Esophagus squamous epithelium (tissue), 5 donors: ENCODE measurements at regions not wholly inside any gene's neighbourhood (a gene's known extent, or its start where the extent isn't known, plus 50 kb on each side); places are given as distances from the start of the nearest gene placed in this dataset.

Experiments
- DNase-seq: peaks from one replicate; lab custom pipeline; 2025; lab: John Stamatoyannopoulos, UW
- H3K27ac ChIP-seq, 4 donors: fragments of 200-600 bp; sonication (generic); one replicate each; pipeline ENCODE4 v1.5.1; 2016 to 2019; ENCODE audit warnings: mild to moderate bottlenecking in 1 of 4
- H3K27me3 ChIP-seq, 4 donors: fragments of 200-600 bp; sonication (generic); 1 replicate in 3 of 4; 2 replicates in 1 of 4; pipeline versions ENCODE4 v1.5.1 to v1.6.0; 2017 to 2021; ENCODE audit warnings: antibody characterized with exemption in 1 of 4
- H3K36me3 ChIP-seq, 3 donors: fragments of 200-600 bp; sonication (generic); one replicate each; pipeline ENCODE4 v1.5.1; 2016 to 2019
- H3K4me1 ChIP-seq, 3 donors: fragments of 200-600 bp; sonication (generic); one replicate each; pipeline ENCODE4 v1.5.1; 2017 to 2019
- H3K4me3 ChIP-seq, 4 donors: fragments of 200-600 bp; sonication (generic); 1 replicate in 3 of 4; 2 replicates in 1 of 4; pipeline ENCODE4 v1.5.1; 2016 to 2019; ENCODE audit warnings: mild to moderate bottlenecking in 2 of 4, moderate library complexity in 1 of 4
- H3K9me3 ChIP-seq, 3 donors: fragments of 200-600 bp; sonication (generic); one replicate each; pipeline ENCODE4 v1.5.1; 2016 to 2019
- CTCF ChIP-seq, 6 experiments: fragments of 450-650 bp in 4 of 6; fragments of 200-600 bp in 2 of 6; sonication (generic) in 2 of 6; IDR thresholded peaks; one replicate each; pipeline ENCODE4 v1.5.1; 2016 to 2019; ENCODE audit warnings: antibody characterized with exemption in 6 of 6, mild to moderate bottlenecking in 4 of 6, moderate library complexity in 4 of 6
- POLR2A ChIP-seq, 4 donors: fragments of 450-650 bp; IDR thresholded peaks; one replicate each; pipeline ENCODE4 v1.6.1; 2017; ENCODE audit warnings: antibody characterized with exemption in 4 of 4, mild to moderate bottlenecking in 4 of 4, moderate library complexity in 3 of 4
- WGBS, 2 donors: methylation state at CpG; one replicate each; pipeline ENCODE4 v1.1.5; 2018; 5-methylcytosine and 5-hydroxymethylcytosine counted together
- intact Hi-C: fragments of 100-400 bp; cut with DNase I; formaldehyde crosslinking; loops from one replicate; pipeline ENCODE4 v1.15.0; 2022
- donor health status: DM: yes; HTN: yes; CAD: no.

DNA sequence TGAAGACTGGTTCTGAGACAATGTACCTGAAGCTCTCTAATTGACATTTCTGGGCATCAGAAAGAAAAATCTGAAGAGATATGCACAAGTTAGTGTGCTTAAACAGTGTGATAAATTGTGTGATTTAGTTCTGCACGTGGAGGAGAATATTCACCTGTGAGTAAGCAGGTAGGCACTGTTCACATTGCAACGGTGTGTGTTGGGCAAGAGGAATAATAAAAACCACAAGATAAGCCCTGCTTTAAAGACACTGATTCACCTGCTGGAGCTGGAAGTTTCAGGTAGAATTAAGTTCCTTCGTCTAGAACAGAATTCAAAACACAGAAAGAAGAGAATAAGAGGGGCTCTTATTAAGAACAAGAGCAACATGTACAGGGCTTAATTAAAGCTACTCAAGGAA is 864.3 kb upstream of the SOX11 start:
- WGBS, 2 donors, result 51 to 58% methylated on average over 3 of the region's 3 CpGs
- H3K9me3 ChIP-seq, result no peaks in the 10 kb centered on the region
- no peak overlapping the region for H3K4me3 ChIP-seq
- no peak overlapping the region for H3K27ac ChIP-seq
- no peak for DNase-seq
- no peaks in the 10 kb centered on the region for H3K4me1 ChIP-seq
- no peaks in the 10 kb centered on the region for H3K27me3 ChIP-seq
- TF ChIP-seq POLR2A (IDR thresholded peaks at IDR 0.05), result no peak
- TF ChIP-seq CTCF (IDR thresholded peaks at IDR 0.05), result no peak
- no peaks in the 10 kb centered on the region for H3K36me3 ChIP-seq
- intact Hi-C loops, result no loop called here

GRCh38 chr2:4828682-4829374 is 863.4 kb upstream of the SOX11 start:
- H3K4me3 ChIP-seq, result no peak overlapping the region
- 61 to 65% methylated on average over 8 of the region's 8 CpGs for WGBS, 2 donors
- no peaks in the 10 kb centered on the region for H3K9me3 ChIP-seq
- H3K27me3 ChIP-seq, result no peaks in the 10 kb centered on the region
- H3K4me1 ChIP-seq, result no peaks in the 10 kb centered on the region
- TF ChIP-seq POLR2A (IDR thresholded peaks at IDR 0.05) (no peak), CTCF (IDR thresholded peaks at IDR 0.05) (no peak)
- H3K27ac ChIP-seq, result no peak overlapping the region
- DNase-seq, result no peak
- intact Hi-C loops, result no loop called here
- H3K36me3 ChIP-seq, result no peaks in the 10 kb centered on the region

DNA sequence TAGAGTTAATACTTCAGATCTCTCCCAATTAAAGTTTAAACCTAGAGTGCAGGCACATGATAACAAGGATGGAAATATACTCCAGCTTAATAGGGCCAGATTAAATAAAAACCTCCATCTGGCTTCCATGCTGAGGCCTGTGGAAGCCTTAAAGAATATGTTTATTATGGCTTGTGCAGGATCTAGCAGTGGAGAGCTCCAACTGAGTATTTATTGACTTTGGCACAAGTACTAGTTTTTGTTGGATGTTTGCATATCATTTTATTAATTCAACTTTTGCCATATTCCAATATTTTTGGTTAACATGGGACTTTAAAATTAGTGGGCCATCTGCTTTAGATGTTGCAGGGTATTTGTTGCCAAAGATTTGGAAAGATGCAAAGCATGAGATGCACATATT is 860.4 kb upstream of the SOX11 start:
- H3K4me3 ChIP-seq, result no peak overlapping the region
- DNase-seq, result no peak
- no peak overlapping the region for H3K27ac ChIP-seq
- no peaks in the 10 kb centered on the region for H3K4me1 ChIP-seq
- intact Hi-C loops, result no loop called here
- TF ChIP-seq POLR2A (IDR thresholded peaks at IDR 0.05), result no peak
- TF ChIP-seq CTCF (IDR thresholded peaks at IDR 0.05), result no peak
- H3K9me3 ChIP-seq, result no peaks in the 10 kb centered on the region
- H3K36me3 ChIP-seq, result no peaks in the 10 kb centered on the region
- no peaks in the 10 kb centered on the region for H3K27me3 ChIP-seq

- no peaks in the 10 kb centered on the region for H3K36me3 ChIP-seq
- WGBS, 2 donors, result 75 to 81% methylated on average over 5 of the region's 5 CpGs
Observed at GRCh38 chr2:4832642-4833041, 859.5 kb upstream of the SOX11 start.

DNA sequence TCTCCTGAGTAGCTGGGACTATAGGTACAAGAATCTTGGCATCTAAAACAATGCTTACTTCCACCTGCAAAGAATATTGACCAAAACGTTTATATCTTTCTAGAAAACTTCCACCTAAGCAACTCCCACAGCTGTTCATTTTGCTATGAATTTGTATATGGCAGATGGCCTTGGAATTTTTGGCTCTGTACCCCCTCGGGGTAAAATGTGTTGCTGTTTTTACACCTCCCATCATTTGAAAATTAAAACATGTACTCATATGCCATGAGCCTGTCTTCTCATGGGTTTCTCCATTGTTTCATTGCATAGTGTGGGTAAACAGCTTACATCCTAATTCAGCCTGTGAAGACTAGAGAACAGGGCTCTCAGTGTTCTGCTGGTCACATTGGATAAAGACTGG is 853.6 kb upstream of the SOX11 start:
- 24 to 32% methylated on average over 2 of the region's 2 CpGs for WGBS, 2 donors
- H3K9me3 ChIP-seq, result peaks cover 0 to 25% (median 4%) of the 10 kb centered on the region in 3 donors

More at GRCh38 chr2:4832642-4833041, 859.5 kb upstream of the SOX11 start:
- intact Hi-C loops, result no loop called here
- H3K9me3 ChIP-seq, result peaks cover 0 to 4% (median 4%) of the 10 kb centered on the region in 3 donors
- DNase-seq, result no peak
- TF ChIP-seq CTCF (IDR thresholded peaks at IDR 0.05) (no peak), POLR2A (IDR thresholded peaks at IDR 0.05) (no peak)
- H3K27ac ChIP-seq, result no peak overlapping the region
- no peak overlapping the region for H3K4me3 ChIP-seq
- no peaks in the 10 kb centered on the region for H3K27me3 ChIP-seq
- H3K4me1 ChIP-seq, result no peaks in the 10 kb centered on the region

More for the DNA sequence above, 853.6 kb upstream of the SOX11 start:
- no peaks in the 10 kb centered on the region for H3K27me3 ChIP-seq
- no peaks in the 10 kb centered on the region for H3K36me3 ChIP-seq
- no peak overlapping the region for H3K27ac ChIP-seq
- no peak overlapping the region for H3K4me3 ChIP-seq
- H3K4me1 ChIP-seq, result no peaks in the 10 kb centered on the region
- TF ChIP-seq POLR2A (IDR thresholded peaks at IDR 0.05) (no peak), CTCF (IDR thresholded peaks at IDR 0.05) (no peak)
- DNase-seq, result no peak
- intact Hi-C loops, result no loop called here
